ENCODE measurements at regions not wholly inside any gene's neighbourhood (a gene's known extent, or its start where the extent isn't known, plus 50 kb on each side); places are given as distances from the start of the nearest gene placed in this dataset.

- Mint-ChIP-seq H3K9me3 (ENCODE audit: unreplicated experiment) (no peaks in the 10 kb centered on the region), H3K27me3 (ENCODE audit: unreplicated experiment) (no peaks in the 10 kb centered on the region), H3K4me3 (ENCODE audit: unreplicated experiment) (no peak overlapping the region), H3K36me3 (ENCODE audit: low read depth, unreplicated experiment) (no peaks in the 10 kb centered on the region), H3K27ac (ENCODE audit: unreplicated experiment) (no peak overlapping the region), H3K4me1 (ENCODE audit: unreplicated experiment) (peaks cover 5% of the 10 kb centered on the region)
- TF ChIP-seq, protein P1, sequence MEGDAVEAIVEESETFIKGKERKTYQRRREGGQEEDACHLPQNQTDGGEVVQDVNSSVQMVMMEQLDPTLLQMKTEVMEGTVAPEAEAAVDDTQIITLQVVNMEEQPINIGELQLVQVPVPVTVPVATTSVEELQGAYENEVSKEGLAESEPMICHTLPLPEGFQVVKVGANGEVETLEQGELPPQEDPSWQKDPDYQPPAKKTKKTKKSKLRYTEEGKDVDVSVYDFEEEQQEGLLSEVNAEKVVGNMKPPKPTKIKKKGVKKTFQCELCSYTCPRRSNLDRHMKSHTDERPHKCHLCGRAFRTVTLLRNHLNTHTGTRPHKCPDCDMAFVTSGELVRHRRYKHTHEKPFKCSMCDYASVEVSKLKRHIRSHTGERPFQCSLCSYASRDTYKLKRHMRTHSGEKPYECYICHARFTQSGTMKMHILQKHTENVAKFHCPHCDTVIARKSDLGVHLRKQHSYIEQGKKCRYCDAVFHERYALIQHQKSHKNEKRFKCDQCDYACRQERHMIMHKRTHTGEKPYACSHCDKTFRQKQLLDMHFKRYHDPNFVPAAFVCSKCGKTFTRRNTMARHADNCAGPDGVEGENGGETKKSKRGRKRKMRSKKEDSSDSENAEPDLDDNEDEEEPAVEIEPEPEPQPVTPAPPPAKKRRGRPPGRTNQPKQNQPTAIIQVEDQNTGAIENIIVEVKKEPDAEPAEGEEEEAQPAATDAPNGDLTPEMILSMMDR (IDR thresholded peaks at IDR 0.05; ENCODE audit: unreplicated experiment): no peak
- no peak for DNase-seq (ENCODE audit: low spot score)
Measured at GRCh38 chrX:9204560-9204959, 170.6 kb upstream of the FAM9B start.

- Mint-ChIP-seq H3K27me3 (ENCODE audit: unreplicated experiment) (no peaks in the 10 kb centered on the region), H3K4me3 (ENCODE audit: unreplicated experiment) (no peak overlapping the region), H3K27ac (ENCODE audit: unreplicated experiment) (peak overlapping the region; percentile 9), H3K36me3 (ENCODE audit: low read depth, unreplicated experiment) (no peaks in the 10 kb centered on the region), H3K4me1 (ENCODE audit: unreplicated experiment) (peaks cover 5% of the 10 kb centered on the region), H3K9me3 (ENCODE audit: unreplicated experiment) (no peaks in the 10 kb centered on the region)
- DNase-seq (ENCODE audit: low spot score): no peak
- TF ChIP-seq, protein P1 (IDR thresholded peaks at IDR 0.05; ENCODE audit: unreplicated experiment): no peak
Measured at GRCh38 chrX:9205599-9206223, 171.8 kb upstream of the FAM9B start.

DNA sequence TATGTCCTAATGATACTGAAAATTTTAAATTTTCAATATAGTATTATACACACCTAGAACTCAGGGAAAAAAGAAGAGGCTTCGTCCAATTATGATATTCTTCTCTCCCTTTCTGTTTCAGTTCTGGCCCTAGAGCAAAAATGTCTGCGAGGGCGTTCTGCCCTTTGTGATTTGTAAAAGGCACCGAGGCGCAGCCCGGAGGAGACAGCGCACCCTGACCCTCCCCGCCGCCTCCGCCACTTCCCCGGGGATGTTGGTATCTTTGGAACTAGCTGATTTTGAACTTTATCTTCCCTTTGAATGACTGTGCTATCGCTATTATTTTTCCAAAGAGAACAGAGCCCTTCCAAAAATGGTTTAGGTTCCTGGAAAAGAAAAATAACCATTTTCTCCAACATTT is 173.2 kb upstream of the FAM9B start:
- H3K9me3 Mint-ChIP-seq (ENCODE audit: unreplicated experiment): no peaks in the 10 kb centered on the region
- H3K4me3 Mint-ChIP-seq (ENCODE audit: unreplicated experiment): no peak overlapping the region
- TF ChIP-seq, protein P1 (IDR thresholded peaks at IDR 0.05; ENCODE audit: unreplicated experiment): no peak
- H3K36me3 Mint-ChIP-seq (ENCODE audit: low read depth, unreplicated experiment): no peaks in the 10 kb centered on the region
- no peaks in the 10 kb centered on the region for H3K27me3 Mint-ChIP-seq (ENCODE audit: unreplicated experiment)
- no peak overlapping the region for H3K27ac Mint-ChIP-seq (ENCODE audit: unreplicated experiment)
- H3K4me1 Mint-ChIP-seq (ENCODE audit: unreplicated experiment): peaks cover 5% of the 10 kb centered on the region
- DNase-seq (ENCODE audit: low spot score): no peak

DNA sequence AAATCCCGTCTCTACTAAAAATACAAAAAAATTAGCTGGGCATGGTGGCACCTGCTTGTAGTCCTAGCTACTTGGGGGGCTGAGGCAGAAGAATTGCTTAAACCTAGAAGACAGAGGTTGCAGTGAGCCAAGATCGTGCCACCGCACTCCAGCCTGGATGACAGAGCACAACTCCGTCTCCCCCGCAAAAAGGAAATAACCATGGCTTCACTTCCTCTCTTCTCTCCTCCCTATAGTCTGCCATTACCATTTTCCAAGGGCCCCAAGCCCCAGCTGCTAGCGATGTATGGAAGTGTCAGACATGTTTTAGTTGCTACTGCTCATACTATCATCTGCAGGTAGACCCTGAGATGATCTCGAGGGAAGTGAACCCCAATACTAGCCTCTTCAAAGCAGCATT is 177.3 kb upstream of the FAM9B start:
- H3K4me3 Mint-ChIP-seq (ENCODE audit: unreplicated experiment): no peak overlapping the region
- no peak overlapping the region for H3K27ac Mint-ChIP-seq (ENCODE audit: unreplicated experiment)
- H3K9me3 Mint-ChIP-seq (ENCODE audit: unreplicated experiment): no peaks in the 10 kb centered on the region
- no peak for DNase-seq (ENCODE audit: low spot score)
- no peaks in the 10 kb centered on the region for H3K4me1 Mint-ChIP-seq (ENCODE audit: unreplicated experiment)
- TF ChIP-seq, protein P1 (IDR thresholded peaks at IDR 0.05; ENCODE audit: unreplicated experiment): no peak
- H3K36me3 Mint-ChIP-seq (ENCODE audit: low read depth, unreplicated experiment): no peaks in the 10 kb centered on the region
- peaks cover 2% of the 10 kb centered on the region for H3K27me3 Mint-ChIP-seq (ENCODE audit: unreplicated experiment)

GRCh38 chrX:9221781-9222180 is 187.9 kb upstream of the FAM9B start:
- H3K27ac Mint-ChIP-seq (ENCODE audit: unreplicated experiment): no peak overlapping the region
- H3K4me1 Mint-ChIP-seq (ENCODE audit: unreplicated experiment): no peaks in the 10 kb centered on the region
- no peak for DNase-seq (ENCODE audit: low spot score)
- H3K9me3 Mint-ChIP-seq (ENCODE audit: unreplicated experiment): peaks cover 4% of the 10 kb centered on the region
- TF ChIP-seq, protein P1 (IDR thresholded peaks at IDR 0.05; ENCODE audit: unreplicated experiment): no peak
- no peaks in the 10 kb centered on the region for H3K27me3 Mint-ChIP-seq (ENCODE audit: unreplicated experiment)
- H3K36me3 Mint-ChIP-seq (ENCODE audit: low read depth, unreplicated experiment): peaks cover 3% of the 10 kb centered on the region
- H3K4me3 Mint-ChIP-seq (ENCODE audit: unreplicated experiment): no peak overlapping the region
